ENCODE measurements at regions not wholly inside any gene's neighbourhood (a gene's known extent, or its start where the extent isn't known, plus 50 kb on each side); places are given as distances from the start of the nearest gene placed in this dataset.
"Not testable (repeated sequence)": the region's sequence is repeated elsewhere in the genome, so short reads cannot be mapped to it uniquely, and the experiment has no call there.

GRCh38 chr7:404812-405488, 114.7 kb downstream of the PDGFA start:
- H3K36me3 ChIP-seq: no peaks in the 10 kb centered on the region
- no peaks in the 10 kb centered on the region for H4K20me1 ChIP-seq
- no peak for TF ChIP-seq Cebpa-rat (IDR thresholded peaks at IDR 0.05)
- H3K4me2 ChIP-seq: peak overlapping the region; percentile 68
- no peaks in the 10 kb centered on the region for H3K27me3 ChIP-seq
- no peak overlapping the region for H3K4me3 ChIP-seq
- H3K27ac ChIP-seq: peak overlapping the region; percentile 18; the same call in 1 of the 2 replicates
- H3K9ac ChIP-seq: no peak overlapping the region; the same call in 1 of the 2 replicates
- H3K4me1 ChIP-seq: peaks cover 59% of the 10 kb centered on the region
- peaks cover 26% of the 10 kb centered on the region for H3K9me3 ChIP-seq

GRCh38 chr7:405489-406211, 114.0 kb downstream of the PDGFA start:
- Histone ChIP-seq H4K20me1 (no peaks in the 10 kb centered on the region), H3K4me3 (no peak overlapping the region), H3K27me3 (no peaks in the 10 kb centered on the region), H3K9ac (no peak overlapping the region; the same call in 1 of the 2 replicates), H3K27ac (peak overlapping the region; percentile 18; the same call in 1 of the 2 replicates), H3K9me3 (peaks cover 19% of the 10 kb centered on the region), H3K4me1 (peaks cover 66% of the 10 kb centered on the region), H3K36me3 (no peaks in the 10 kb centered on the region), H3K4me2 (peak overlapping the region; percentile 68)
- TF ChIP-seq Cebpa-rat (IDR thresholded peaks at IDR 0.05): no peak

GRCh38 chr7:407721-408539, 111.7 kb downstream of the PDGFA start:
- Histone ChIP-seq H3K27me3 (no peaks in the 10 kb centered on the region), H3K9me3 (no peaks in the 10 kb centered on the region), H3K27ac (no peak overlapping the region), H3K4me2 (peak overlapping the region; percentile 92), H4K20me1 (no peaks in the 10 kb centered on the region), H3K4me3 (no peak overlapping the region), H3K36me3 (no peaks in the 10 kb centered on the region), H3K9ac (no peak overlapping the region), H3K4me1 (peaks cover 84% of the 10 kb centered on the region)
- no peak for TF ChIP-seq Cebpa-rat (IDR thresholded peaks at IDR 0.05)

GRCh38 chr7:408751-409311, 110.8 kb downstream of the PDGFA start:
- Histone ChIP-seq H3K9me3 (no peaks in the 10 kb centered on the region), H3K27ac (peak overlapping the region; percentile 58; the same call in 1 of the 2 replicates), H3K9ac (peak overlapping the region; percentile 20; the same call in 1 of the 2 replicates), H3K4me3 (peak overlapping the region; percentile 38; the same call in 1 of the 2 replicates), H4K20me1 (no peaks in the 10 kb centered on the region), H3K4me2 (peak overlapping the region; percentile 92), H3K4me1 (peaks cover 89% of the 10 kb centered on the region), H3K36me3 (no peaks in the 10 kb centered on the region), H3K27me3 (no peaks in the 10 kb centered on the region)
- no peak for TF ChIP-seq Cebpa-rat (IDR thresholded peaks at IDR 0.05)

- Histone ChIP-seq H3K4me3 (peak overlapping the region; percentile 38), H3K27ac (peak overlapping the region; percentile 58; the same call in 1 of the 2 replicates), H3K36me3 (no peaks in the 10 kb centered on the region), H3K27me3 (no peaks in the 10 kb centered on the region), H3K9ac (peak overlapping the region; percentile 20), H3K4me2 (peak overlapping the region; percentile 92), H3K4me1 (peaks cover 84% of the 10 kb centered on the region), H4K20me1 (no peaks in the 10 kb centered on the region), H3K9me3 (no peaks in the 10 kb centered on the region)
- TF ChIP-seq Cebpa-rat (IDR thresholded peaks at IDR 0.05): no peak
These were observed 110.0 kb downstream of the PDGFA start for GRCh38 chr7:409339-410281.

- TF ChIP-seq Cebpa-rat (IDR thresholded peaks at IDR 0.05): no peak
- Histone ChIP-seq H3K27me3 (no peaks in the 10 kb centered on the region), H3K9me3 (no peaks in the 10 kb centered on the region), H3K27ac (no peak overlapping the region), H3K4me3 (no peak overlapping the region), H4K20me1 (no peaks in the 10 kb centered on the region), H3K36me3 (no peaks in the 10 kb centered on the region), H3K4me1 (peaks cover 76% of the 10 kb centered on the region), H3K4me2 (peak overlapping the region; percentile 92), H3K9ac (no peak overlapping the region)
These were observed 109.2 kb downstream of the PDGFA start for GRCh38 chr7:410395-410910.

- not testable (repeated sequence) for H3K4me2 ChIP-seq
These were observed 108.5 kb downstream of the PDGFA start for GRCh38 chr7:411116-411515.

GRCh38 chr7:411677-412312, 107.9 kb downstream of the PDGFA start:
- Histone ChIP-seq H4K20me1 (no peaks in the 10 kb centered on the region), H3K9me3 (0 out of 2 replicates have a peak, but pooled peaks cover 2% of the 10 kb centered on the region), H3K27ac (no peak overlapping the region; the same call in 1 of the 2 replicates), H3K9ac (no peak overlapping the region), H3K27me3 (no peaks in the 10 kb centered on the region), H3K4me3 (no peak overlapping the region), H3K36me3 (no peaks in the 10 kb centered on the region), H3K4me1 (peaks cover 62% of the 10 kb centered on the region), H3K4me2 (peak overlapping the region; percentile 82)
- no peak for TF ChIP-seq Cebpa-rat (IDR thresholded peaks at IDR 0.05)

More at GRCh38 chr7:411116-411515, 108.5 kb downstream of the PDGFA start:
- not testable (repeated sequence) for H4K20me1 ChIP-seq, H3K36me3 ChIP-seq, H3K9me3 ChIP-seq, H3K4me3 ChIP-seq, H3K27me3 ChIP-seq, H3K27ac ChIP-seq, H3K9ac ChIP-seq
- peaks cover 69% of the 10 kb centered on the region for H3K4me1 ChIP-seq
